HEK293 (cell line): ENCODE measurements at regions not wholly inside any gene's neighbourhood (a gene's known extent, or its start where the extent isn't known, plus 50 kb on each side); places are given as distances from the start of the nearest gene placed in this dataset.

Experiments
- CTCF ChIP-seq: fragments of 450-650 bp; formaldehyde crosslinking; IDR thresholded peaks from 2 replicates; pipeline ENCODE4 v1.5.1; 2016; ENCODE audit warnings: missing biosample characterization, missing genetic modification characterization
- HOXA7 ChIP-seq: sonication (generic); formaldehyde crosslinking; IDR thresholded peaks from 2 replicates; pipeline ENCODE4 v1.8.1; 2022; ENCODE audit warnings: missing genetic modification reagents, borderline replicate concordance
- KLF9 ChIP-seq: fragments of 450-650 bp; formaldehyde crosslinking; IDR thresholded peaks from 2 replicates; pipeline ENCODE4 v1.5.1; 2016; ENCODE audit warnings: missing biosample characterization, missing genetic modification characterization, low read depth
- PATZ1 ChIP-seq: fragments of 450-650 bp; formaldehyde crosslinking; IDR thresholded peaks from 2 replicates; pipeline ENCODE4 v1.5.1; 2016; ENCODE audit warnings: missing biosample characterization, missing genetic modification characterization
- PRDM2 ChIP-seq: fragments of 450-650 bp; formaldehyde crosslinking; IDR thresholded peaks from 2 replicates; pipeline ENCODE4 v1.5.1; 2016; ENCODE audit warnings: missing biosample characterization, missing genetic modification characterization, borderline replicate concordance
- TRIM28 ChIP-seq: IDR thresholded peaks from 2 replicates; pipeline ENCODE4 v1.6.1; 2011; ENCODE audit warnings: low read length, control low read depth, borderline replicate concordance
- ZBTB1 ChIP-seq: fragments of 450-650 bp; formaldehyde crosslinking; IDR thresholded peaks from 2 replicates; pipeline ENCODE4 v1.5.1; 2016; ENCODE audit warnings: missing biosample characterization, missing genetic modification characterization
- ZBTB21 ChIP-seq: fragments of 450-650 bp; formaldehyde crosslinking; IDR thresholded peaks from 2 replicates; pipeline ENCODE4 v1.5.1; 2017; ENCODE audit warnings: missing biosample characterization, missing genetic modification characterization
- ZNF10 ChIP-seq: fragments of 450-650 bp; formaldehyde crosslinking; IDR thresholded peaks from 2 replicates; pipeline ENCODE4 v1.5.1; 2017; ENCODE audit warnings: missing biosample characterization, missing genetic modification characterization
- ZNF121 ChIP-seq: fragments of 450-650 bp; formaldehyde crosslinking; IDR thresholded peaks from 2 replicates; pipeline ENCODE4 v1.5.1; 2016; ENCODE audit warnings: missing biosample characterization, missing genetic modification characterization
- ZNF324 ChIP-seq: fragments of 450-650 bp; formaldehyde crosslinking; IDR thresholded peaks from 2 replicates; pipeline ENCODE4 v1.5.1; 2016; ENCODE audit warnings: missing biosample characterization, missing genetic modification characterization
- ZNF416 ChIP-seq: fragments of 450-650 bp; formaldehyde crosslinking; IDR thresholded peaks from 2 replicates; pipeline ENCODE4 v1.5.1; 2016; ENCODE audit warnings: missing biosample characterization, missing genetic modification characterization
- ZNF561 ChIP-seq: fragments of 450-650 bp; IDR thresholded peaks from 2 replicates; pipeline ENCODE4 v1.5.1; 2018; ENCODE audit warnings: missing biosample characterization, missing genetic modification characterization, borderline replicate concordance
- ZNF624 ChIP-seq: fragments of 450-650 bp; formaldehyde crosslinking; IDR thresholded peaks from 2 replicates; pipeline ENCODE4 v1.5.1; 2017; ENCODE audit warnings: missing biosample characterization, missing genetic modification characterization

GRCh38 chr11:98090861-98091505, 929.8 kb upstream of the CNTN5 start:
- no peak for TF ChIP-seq CTCF (tag by site-specific recombination)
- TF ChIP-seq PRDM2 (tag by site-specific recombination): no peak
- TF ChIP-seq ZNF624 (tag by site-specific recombination): no peak
- no peak for TF ChIP-seq ZNF121 (tag by site-specific recombination)
- TF ChIP-seq ZNF561 (tag by site-specific recombination): no peak
- no peak for TF ChIP-seq ZBTB21 (tag by site-specific recombination)
- no peak for TF ChIP-seq TRIM28
- TF ChIP-seq KLF9 (tag by site-specific recombination): no peak
- no peak for TF ChIP-seq HOXA7 (CRISPR knock-in tag)
- TF ChIP-seq PATZ1 (tag by site-specific recombination): no peak
- no peak for TF ChIP-seq ZNF324
- TF ChIP-seq ZNF416: no peak
- no peak for TF ChIP-seq ZBTB1 (tag by site-specific recombination)
- TF ChIP-seq ZNF10: no peak
